Gastrocnemius medialis (tissue), 4 donors: ENCODE measurements at regions not wholly inside any gene's neighbourhood (a gene's known extent, or its start where the extent isn't known, plus 50 kb on each side); places are given as distances from the start of the nearest gene placed in this dataset.

ENCODE experiments used
- POLR2A ChIP-seq, 2 donors: fragments of 450-650 bp; IDR thresholded peaks; one replicate each; pipeline ENCODE4 v1.6.1; 2017; ENCODE audit warnings: antibody characterized with exemption in 2 of 2, mild to moderate bottlenecking in 2 of 2, moderate library complexity in 2 of 2
- TF ChIP-seq, protein P1 (sequence below), 5 experiments: fragments of 450-650 bp in 3 of 5; fragments of 200-600 bp in 2 of 5; sonication (generic) in 2 of 5; IDR thresholded peaks in 4 of 5; conservative IDR thresholded peaks in 1 of 5; 1 replicate in 4 of 5; 2 replicates in 1 of 5; pipeline ENCODE4 v1.5.1; 2016 to 2019; ENCODE audit warnings: antibody characterized with exemption in 5 of 5, mild to moderate bottlenecking in 3 of 5, moderate library complexity in 3 of 5

DNA sequence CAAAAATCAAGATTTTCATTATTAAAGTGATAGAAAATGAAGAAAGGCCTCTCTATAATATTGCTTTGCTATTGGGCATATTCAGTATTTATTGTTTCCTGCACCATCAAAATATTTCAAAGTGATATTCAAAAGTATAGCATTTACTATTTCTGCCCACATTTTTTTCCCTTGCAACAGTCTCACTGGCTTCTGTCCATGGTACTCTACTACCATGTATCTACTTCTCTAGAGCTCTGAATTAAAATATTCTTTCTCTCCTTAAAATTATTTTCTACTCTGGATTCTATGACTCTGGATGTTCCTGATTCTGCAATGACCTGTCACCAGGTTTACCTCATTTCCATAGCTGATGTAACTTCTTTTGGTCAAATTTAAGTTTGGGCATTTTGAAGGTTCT lies 1508.3 kb upstream of the PRR20A start:
- TF ChIP-seq, protein P1, sequence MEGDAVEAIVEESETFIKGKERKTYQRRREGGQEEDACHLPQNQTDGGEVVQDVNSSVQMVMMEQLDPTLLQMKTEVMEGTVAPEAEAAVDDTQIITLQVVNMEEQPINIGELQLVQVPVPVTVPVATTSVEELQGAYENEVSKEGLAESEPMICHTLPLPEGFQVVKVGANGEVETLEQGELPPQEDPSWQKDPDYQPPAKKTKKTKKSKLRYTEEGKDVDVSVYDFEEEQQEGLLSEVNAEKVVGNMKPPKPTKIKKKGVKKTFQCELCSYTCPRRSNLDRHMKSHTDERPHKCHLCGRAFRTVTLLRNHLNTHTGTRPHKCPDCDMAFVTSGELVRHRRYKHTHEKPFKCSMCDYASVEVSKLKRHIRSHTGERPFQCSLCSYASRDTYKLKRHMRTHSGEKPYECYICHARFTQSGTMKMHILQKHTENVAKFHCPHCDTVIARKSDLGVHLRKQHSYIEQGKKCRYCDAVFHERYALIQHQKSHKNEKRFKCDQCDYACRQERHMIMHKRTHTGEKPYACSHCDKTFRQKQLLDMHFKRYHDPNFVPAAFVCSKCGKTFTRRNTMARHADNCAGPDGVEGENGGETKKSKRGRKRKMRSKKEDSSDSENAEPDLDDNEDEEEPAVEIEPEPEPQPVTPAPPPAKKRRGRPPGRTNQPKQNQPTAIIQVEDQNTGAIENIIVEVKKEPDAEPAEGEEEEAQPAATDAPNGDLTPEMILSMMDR (IDR thresholded peaks at IDR 0.05 in 4 of 5, conservative IDR thresholded peaks at IDR 0.05 in 1 of 5), result no peak
- no peak for TF ChIP-seq POLR2A (IDR thresholded peaks at IDR 0.05)
